IMR-90 (cell line): ENCODE measurements at regions not wholly inside any gene's neighbourhood (a gene's known extent, or its start where the extent isn't known, plus 50 kb on each side); places are given as distances from the start of the nearest gene placed in this dataset.

Source experiments
- CTCF ChIP-seq: conservative IDR thresholded peaks from 2 replicates; pipeline ENCODE4 v1.5.1; 2012; ENCODE audit warnings: mild to moderate bottlenecking, low read depth, low read length, improper control_type of control experiment
- FOS ChIP-seq: fragments of 150-350 bp; IDR thresholded peaks from 2 replicates; pipeline ENCODE4 v1.6.1; 2016; ENCODE audit warnings: low read depth, low read length

GRCh38 chr7:41247143-41247865, 455.6 kb downstream of the INHBA start:
- TF ChIP-seq FOS (no peak), CTCF (no peak)
